Stimulated activated naive CD8-positive, alpha-beta T cell treated with anti-CD3 and anti-CD28 coated beads, Interleukin-15, Interleukin-2, amounts not matched to agents 100 ng/mL and 50 ng/mL, for 24 hours (primary cell): ENCODE measurements at regions not wholly inside any gene's neighbourhood (a gene's known extent, or its start where the extent isn't known, plus 50 kb on each side); places are given as distances from the start of the nearest gene placed in this dataset.

ENCODE experiments used
- H3K27ac Mint-ChIP-seq: one replicate; pipeline ENCODE4 v1.8.0; 2021; ENCODE audit warnings: mild to moderate bottlenecking, mixed read lengths
- H3K27me3 Mint-ChIP-seq: one replicate; pipeline ENCODE4 v1.8.0; 2021; ENCODE audit warnings: mixed read lengths
- H3K36me3 Mint-ChIP-seq: one replicate; pipeline ENCODE4 v1.8.0; 2021; ENCODE audit warnings: low read depth, mixed read lengths
- H3K4me1 Mint-ChIP-seq: one replicate; pipeline ENCODE4 v1.8.0; 2021; ENCODE audit warnings: low read depth, mixed read lengths
- H3K4me3 Mint-ChIP-seq: one replicate; pipeline ENCODE4 v1.8.0; 2021; ENCODE audit warnings: mild to moderate bottlenecking, mixed read lengths
- H3K9me3 Mint-ChIP-seq: one replicate; pipeline ENCODE4 v1.8.0; 2021; ENCODE audit warnings: mixed read lengths

DNA sequence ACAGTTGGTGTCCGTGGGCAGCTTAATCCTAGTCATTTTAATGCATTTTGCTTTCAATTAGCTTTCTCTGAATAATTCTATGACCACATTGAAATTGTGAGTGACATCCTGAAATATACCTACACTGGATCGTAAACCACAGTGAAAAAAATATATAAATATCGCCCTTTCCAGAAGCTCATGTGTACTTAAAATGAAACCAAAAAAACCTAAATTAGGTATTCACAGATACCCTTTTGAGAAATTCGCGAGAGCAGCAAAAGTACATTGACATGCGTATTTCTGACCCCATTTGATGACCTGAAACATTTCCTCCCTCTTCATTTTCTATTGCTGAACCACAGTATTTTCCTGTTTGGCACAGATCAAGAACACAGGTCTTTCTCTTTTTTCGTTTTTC, 253.8 kb downstream of the LTN1 start:
- Mint-ChIP-seq H3K27me3 (no peaks in the 10 kb centered on the region), H3K9me3 (peaks cover 4% of the 10 kb centered on the region), H3K27ac (no peak overlapping the region), H3K36me3 (no peaks in the 10 kb centered on the region), H3K4me3 (peak overlapping the region; percentile 3), H3K4me1 (no peaks in the 10 kb centered on the region)

GRCh38 chr21:28738420-28738704, 254.3 kb downstream of the LTN1 start:
- H3K27ac Mint-ChIP-seq: no peak overlapping the region
- H3K9me3 Mint-ChIP-seq: peaks cover 4% of the 10 kb centered on the region
- H3K36me3 Mint-ChIP-seq: no peaks in the 10 kb centered on the region
- H3K4me3 Mint-ChIP-seq: no peak overlapping the region
- H3K27me3 Mint-ChIP-seq: no peaks in the 10 kb centered on the region
- no peaks in the 10 kb centered on the region for H3K4me1 Mint-ChIP-seq

GRCh38 chr21:28737674-28738419, 254.8 kb downstream of the LTN1 start:
- no peak overlapping the region for H3K4me3 Mint-ChIP-seq
- peaks cover 4% of the 10 kb centered on the region for H3K9me3 Mint-ChIP-seq
- no peaks in the 10 kb centered on the region for H3K4me1 Mint-ChIP-seq
- no peak overlapping the region for H3K27ac Mint-ChIP-seq
- H3K36me3 Mint-ChIP-seq: no peaks in the 10 kb centered on the region
- no peaks in the 10 kb centered on the region for H3K27me3 Mint-ChIP-seq

DNA sequence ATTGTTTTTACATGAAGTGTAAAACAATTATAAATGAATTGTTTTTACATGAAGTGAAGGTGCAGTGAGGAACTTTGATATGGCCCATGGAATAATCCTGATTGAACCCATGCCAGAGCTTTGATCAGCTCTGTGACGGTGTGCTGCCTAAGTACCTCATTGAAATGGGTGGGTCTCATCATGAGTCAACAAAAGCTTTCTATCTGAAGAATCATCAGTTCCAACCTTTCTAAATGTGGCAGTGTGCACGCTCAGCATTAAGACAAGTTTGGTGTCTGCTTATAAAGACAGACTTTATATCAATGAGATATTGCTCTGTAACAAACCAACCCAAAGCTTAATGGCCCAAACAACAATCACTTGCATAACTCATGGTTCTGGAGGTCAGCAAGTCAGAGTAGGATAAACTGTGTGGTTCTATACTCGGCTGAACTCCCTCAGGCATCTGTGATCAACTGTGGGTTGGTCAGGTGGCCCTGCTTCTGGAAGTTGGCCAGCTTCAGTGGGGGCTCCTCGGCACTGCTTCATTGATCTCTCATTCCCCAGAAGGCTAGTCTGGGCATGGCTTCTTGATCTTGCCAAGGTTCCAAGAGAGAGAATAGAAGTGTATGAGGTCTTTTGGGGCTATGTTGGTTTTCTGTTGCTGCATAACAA, 258.0 kb downstream of the LTN1 start:
- Mint-ChIP-seq H3K36me3 (no peaks in the 10 kb centered on the region), H3K9me3 (peaks cover 4% of the 10 kb centered on the region), H3K4me1 (no peaks in the 10 kb centered on the region), H3K4me3 (no peak overlapping the region), H3K27ac (no peak overlapping the region), H3K27me3 (no peaks in the 10 kb centered on the region)

DNA sequence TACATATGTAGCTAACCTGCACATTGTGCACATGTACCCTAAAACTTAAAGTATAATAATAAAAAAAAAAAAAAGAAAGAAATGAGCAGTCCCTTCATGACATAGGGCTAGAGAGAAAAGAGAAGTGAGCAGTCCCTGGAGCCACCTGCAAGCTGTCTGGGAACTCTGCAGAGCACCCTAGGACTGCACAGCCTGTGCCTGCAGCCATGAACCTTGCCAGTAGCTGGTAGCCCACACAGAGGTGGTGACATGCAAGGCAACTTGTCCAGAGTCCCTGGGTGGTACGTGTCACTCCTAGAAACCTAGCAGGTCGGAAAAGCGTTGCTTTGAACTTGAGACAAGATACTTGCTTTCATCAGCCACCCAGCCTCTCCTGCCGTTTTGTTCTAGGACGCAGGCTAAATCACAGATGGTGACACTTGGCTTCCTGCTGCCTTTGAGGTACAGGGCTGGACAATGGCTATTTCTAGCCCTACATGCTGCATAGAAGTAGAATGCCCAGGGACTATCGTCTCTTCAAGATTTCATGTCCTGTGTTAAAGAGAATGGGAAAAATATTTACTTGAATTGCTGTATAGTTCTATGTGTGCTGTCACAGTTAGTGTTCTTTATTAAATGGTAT, 260.9 kb downstream of the LTN1 start:
- Mint-ChIP-seq H3K4me3 (no peak overlapping the region), H3K27ac (no peak overlapping the region), H3K9me3 (peaks cover 4% of the 10 kb centered on the region), H3K27me3 (no peaks in the 10 kb centered on the region), H3K4me1 (no peaks in the 10 kb centered on the region), H3K36me3 (no peaks in the 10 kb centered on the region)

- Mint-ChIP-seq H3K27ac (no peak overlapping the region), H3K4me3 (no peak overlapping the region), H3K4me1 (no peaks in the 10 kb centered on the region), H3K36me3 (no peaks in the 10 kb centered on the region), H3K27me3 (no peaks in the 10 kb centered on the region), H3K9me3 (no peaks in the 10 kb centered on the region)
Measured at GRCh38 chr21:28729887-28730286, 262.8 kb downstream of the LTN1 start.

DNA sequence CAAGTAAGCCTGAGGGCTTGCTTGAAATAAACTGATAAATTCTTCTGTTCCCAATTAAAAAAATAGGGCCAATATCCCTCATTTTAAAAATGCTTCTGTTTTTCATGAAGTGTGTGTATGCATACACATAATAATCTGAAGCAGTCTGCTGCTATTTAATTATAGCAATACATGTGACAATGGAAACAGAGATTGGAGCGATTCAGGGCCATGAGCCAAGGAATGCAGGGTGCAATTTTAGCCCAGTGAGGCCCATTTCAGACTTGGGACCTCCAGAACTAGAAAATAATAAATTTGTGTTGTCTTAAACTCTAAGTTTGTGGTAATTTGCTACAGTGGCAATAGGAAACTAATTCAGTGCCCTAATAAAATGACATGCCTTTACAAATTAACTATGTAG, 264.9 kb downstream of the LTN1 start:
- Mint-ChIP-seq H3K27ac (no peak overlapping the region), H3K9me3 (no peaks in the 10 kb centered on the region), H3K27me3 (no peaks in the 10 kb centered on the region), H3K4me1 (no peaks in the 10 kb centered on the region), H3K36me3 (no peaks in the 10 kb centered on the region), H3K4me3 (no peak overlapping the region)

DNA sequence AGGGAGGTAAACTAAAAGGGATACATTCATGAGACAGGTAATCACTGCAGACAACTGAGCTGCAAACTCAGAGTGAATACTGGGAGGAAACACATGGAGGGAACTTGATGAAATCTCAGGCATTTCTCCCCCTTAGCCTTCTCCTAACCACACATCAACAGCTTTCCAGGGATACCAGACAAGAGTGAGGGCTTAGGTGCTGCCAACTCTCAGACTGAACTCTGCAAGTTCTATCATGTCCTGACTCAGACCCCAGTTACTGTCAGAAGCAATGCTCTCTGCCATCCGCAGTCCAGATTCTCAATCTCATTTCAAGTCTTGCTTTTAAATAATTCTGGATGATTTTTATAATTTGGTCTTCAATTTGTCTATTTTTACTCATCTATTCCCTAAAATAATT, 267.3 kb downstream of the LTN1 start:
- Mint-ChIP-seq H3K36me3 (no peaks in the 10 kb centered on the region), H3K27ac (no peak overlapping the region), H3K4me1 (no peaks in the 10 kb centered on the region), H3K9me3 (no peaks in the 10 kb centered on the region), H3K4me3 (no peak overlapping the region), H3K27me3 (no peaks in the 10 kb centered on the region)

DNA sequence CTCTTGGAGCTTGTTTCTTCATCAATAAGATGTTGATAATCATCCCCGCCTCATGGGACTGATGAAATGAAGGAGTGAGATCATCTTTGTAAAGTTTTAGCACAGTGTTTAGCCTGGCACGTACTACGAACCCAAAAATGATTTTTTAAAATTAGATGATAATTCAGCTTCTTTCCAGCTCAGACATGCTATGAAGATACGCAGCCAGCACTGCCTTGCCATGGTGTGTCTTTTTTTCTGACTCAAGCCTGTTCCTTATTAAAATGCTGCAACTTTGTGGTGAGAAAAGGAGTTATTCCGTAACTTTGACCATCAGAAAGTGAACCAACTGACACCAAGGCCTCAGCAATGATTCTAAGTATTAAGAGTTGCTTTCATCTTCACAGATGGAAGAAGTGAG, 269.0 kb downstream of the LTN1 start:
- Mint-ChIP-seq H3K4me3 (no peak overlapping the region), H3K27ac (no peak overlapping the region), H3K4me1 (no peaks in the 10 kb centered on the region), H3K9me3 (no peaks in the 10 kb centered on the region), H3K36me3 (peaks cover 4% of the 10 kb centered on the region), H3K27me3 (no peaks in the 10 kb centered on the region)

DNA sequence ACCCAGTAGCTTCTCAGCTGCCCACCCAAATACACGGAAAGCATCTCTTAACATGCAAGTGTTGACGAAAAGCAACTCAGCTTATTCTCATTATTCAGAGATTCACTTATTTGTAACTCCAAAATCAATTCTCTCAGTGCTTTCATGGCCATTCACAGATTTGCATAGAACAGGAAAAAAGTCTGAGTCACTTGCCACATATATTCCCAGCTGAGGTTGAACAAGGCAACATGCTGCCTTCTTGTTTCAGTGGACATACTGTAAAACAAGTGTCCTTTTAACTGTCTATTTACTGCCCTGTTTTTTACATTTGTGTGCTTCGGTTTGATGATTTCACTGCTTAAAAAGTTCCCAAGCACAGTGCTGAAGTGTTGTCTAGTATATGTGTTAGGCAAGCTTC, 273.0 kb downstream of the LTN1 start:
- H3K4me1 Mint-ChIP-seq: no peaks in the 10 kb centered on the region
- peaks cover 4% of the 10 kb centered on the region for H3K36me3 Mint-ChIP-seq
- H3K4me3 Mint-ChIP-seq: no peak overlapping the region
- H3K27me3 Mint-ChIP-seq: no peaks in the 10 kb centered on the region
- no peak overlapping the region for H3K27ac Mint-ChIP-seq
- H3K9me3 Mint-ChIP-seq: peaks cover 3% of the 10 kb centered on the region

- Mint-ChIP-seq H3K27me3 (no peaks in the 10 kb centered on the region), H3K4me3 (no peak overlapping the region), H3K27ac (no peak overlapping the region)
Measured at GRCh38 chr21:28714777-28715464, 277.8 kb downstream of the LTN1 start.

DNA sequence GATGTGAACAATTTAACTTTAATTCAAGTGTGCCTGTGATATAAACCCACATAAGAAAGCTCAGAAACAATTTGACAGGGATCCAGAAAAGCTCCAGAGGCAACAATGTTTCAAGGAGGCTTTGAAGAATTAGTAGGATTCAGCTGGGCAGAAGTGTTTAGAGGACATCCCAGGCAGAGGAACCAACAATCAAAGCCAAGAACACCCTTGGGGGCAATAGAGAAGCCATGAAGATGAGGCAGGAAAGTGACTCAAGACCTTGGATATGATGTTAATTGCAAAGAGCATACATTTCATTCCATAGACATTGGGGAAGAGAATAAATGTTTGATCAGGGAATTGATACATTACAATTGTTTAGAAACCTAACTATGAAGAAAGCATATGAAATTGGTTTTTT, 280.3 kb downstream of the LTN1 start:
- H3K9me3 Mint-ChIP-seq: no peaks in the 10 kb centered on the region
- H3K4me3 Mint-ChIP-seq: no peak overlapping the region
- no peaks in the 10 kb centered on the region for H3K4me1 Mint-ChIP-seq
- no peaks in the 10 kb centered on the region for H3K27me3 Mint-ChIP-seq
- no peaks in the 10 kb centered on the region for H3K36me3 Mint-ChIP-seq
- no peak overlapping the region for H3K27ac Mint-ChIP-seq

More at GRCh38 chr21:28714777-28715464, 277.8 kb downstream of the LTN1 start:
- no peaks in the 10 kb centered on the region for H3K4me1 Mint-ChIP-seq
- H3K36me3 Mint-ChIP-seq: peaks cover 4% of the 10 kb centered on the region
- peaks cover 3% of the 10 kb centered on the region for H3K9me3 Mint-ChIP-seq

- Mint-ChIP-seq H3K36me3 (no peaks in the 10 kb centered on the region), H3K9me3 (peaks cover 11% of the 10 kb centered on the region), H3K27ac (no peak overlapping the region), H3K4me3 (no peak overlapping the region), H3K27me3 (no peaks in the 10 kb centered on the region), H3K4me1 (no peaks in the 10 kb centered on the region)
Measured at GRCh38 chr21:28705616-28706015, 287.1 kb downstream of the LTN1 start.

DNA sequence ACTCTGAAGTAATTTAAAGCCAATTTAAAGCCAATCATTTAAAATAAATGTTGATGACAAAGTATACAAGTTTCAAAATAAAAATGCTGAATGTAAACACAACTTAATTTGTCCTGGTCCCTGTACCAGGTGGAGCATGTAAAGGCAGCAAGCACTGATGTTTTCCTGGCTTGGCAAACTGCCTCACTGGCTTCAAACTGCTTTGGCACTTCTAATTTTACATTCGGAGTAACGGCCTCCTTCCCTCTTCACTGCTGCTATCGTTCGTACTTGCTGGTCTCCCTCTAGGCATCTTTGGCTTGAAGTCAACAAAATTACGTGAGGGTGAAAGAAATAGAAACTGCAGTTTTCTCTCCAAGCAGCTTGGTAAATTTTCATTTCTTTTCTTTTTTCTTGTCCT, 287.9 kb downstream of the LTN1 start:
- Mint-ChIP-seq H3K27ac (no peak overlapping the region), H3K4me1 (no peaks in the 10 kb centered on the region), H3K9me3 (peaks cover 11% of the 10 kb centered on the region), H3K27me3 (no peaks in the 10 kb centered on the region), H3K36me3 (no peaks in the 10 kb centered on the region), H3K4me3 (no peak overlapping the region)

DNA sequence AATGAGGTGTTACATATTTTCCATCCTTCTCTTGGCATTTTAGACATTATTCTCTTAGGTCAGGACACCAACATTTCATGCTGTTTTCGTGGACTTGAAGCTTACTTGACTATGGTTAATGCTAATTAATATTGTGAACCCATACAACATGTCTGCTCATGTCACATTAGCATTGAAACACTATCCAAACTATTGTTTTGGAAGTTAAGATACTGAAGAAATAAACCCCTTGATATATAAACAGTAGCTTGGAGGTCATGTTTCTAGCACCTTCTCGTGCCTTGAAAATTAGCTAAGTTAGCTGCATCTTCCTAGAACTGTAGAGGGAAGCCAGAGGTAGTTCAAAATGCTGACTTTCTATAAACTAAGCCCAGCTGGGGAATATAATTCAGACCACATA, 288.8 kb downstream of the LTN1 start:
- Mint-ChIP-seq H3K36me3 (no peaks in the 10 kb centered on the region), H3K4me3 (no peak overlapping the region), H3K27ac (no peak overlapping the region), H3K4me1 (no peaks in the 10 kb centered on the region), H3K27me3 (no peaks in the 10 kb centered on the region), H3K9me3 (peaks cover 11% of the 10 kb centered on the region)
